CD1c-positive myeloid dendritic cell (primary cell): ENCODE measurements at regions not wholly inside any gene's neighbourhood (a gene's known extent, or its start where the extent isn't known, plus 50 kb on each side); places are given as distances from the start of the nearest gene placed in this dataset.

Experiments used
- DNase-seq: peaks from one replicate; pipeline ENCODE4 v3.0.0-alpha.2; 2016; ENCODE audit errors: extremely low spot score

GRCh38 chr16:86865851-86866662 is 287.7 kb downstream of the FOXL1 start:
- no peak for DNase-seq

- DNase-seq = no peak
These were observed 288.8 kb downstream of the FOXL1 start for GRCh38 chr16:86866986-86867722.

GRCh38 chr16:86868070-86868469 is 289.7 kb downstream of the FOXL1 start:
- DNase-seq = no peak

GRCh38 chr16:86868786-86869185 is 290.4 kb downstream of the FOXL1 start:
- no peak for DNase-seq

- no peak for DNase-seq
These were observed 291.1 kb downstream of the FOXL1 start for GRCh38 chr16:86869288-86870022.

- no peak for DNase-seq
These were observed 292.0 kb downstream of the FOXL1 start for GRCh38 chr16:86870380-86870779.

- no peak for DNase-seq
These were observed 293.8 kb downstream of the FOXL1 start for GRCh38 chr16:86872131-86872530.

- DNase-seq = no peak
These were observed 294.5 kb downstream of the FOXL1 start for GRCh38 chr16:86872833-86873232.

- no peak for DNase-seq
These were observed 295.8 kb downstream of the FOXL1 start for GRCh38 chr16:86874141-86874540.

GRCh38 chr16:86876499-86876898 is 298.1 kb downstream of the FOXL1 start:
- no peak for DNase-seq

- DNase-seq = no peak
These were observed 298.8 kb downstream of the FOXL1 start for GRCh38 chr16:86877108-86877507.

- no peak for DNase-seq
These were observed 299.5 kb downstream of the FOXL1 start for GRCh38 chr16:86877835-86878234.

- no peak for DNase-seq
These were observed 300.1 kb downstream of the FOXL1 start for GRCh38 chr16:86878236-86879080.

- DNase-seq = no peak
These were observed 300.9 kb downstream of the FOXL1 start for GRCh38 chr16:86879268-86879667.

- no peak for DNase-seq
These were observed 302.2 kb downstream of the FOXL1 start for GRCh38 chr16:86880316-86881117.

GRCh38 chr16:86881118-86881510 is 302.8 kb downstream of the FOXL1 start:
- no peak for DNase-seq

GRCh38 chr16:86881861-86882273 is 303.5 kb downstream of the FOXL1 start:
- no peak for DNase-seq

GRCh38 chr16:86882586-86883280 is 304.4 kb downstream of the FOXL1 start:
- no peak for DNase-seq

GRCh38 chr16:86883583-86884389 is 305.4 kb downstream of the FOXL1 start:
- DNase-seq = no peak

GRCh38 chr16:86884390-86884650 is 306.0 kb downstream of the FOXL1 start:
- no peak for DNase-seq
